ENCODE measurements at regions not wholly inside any gene's neighbourhood (a gene's known extent, or its start where the extent isn't known, plus 50 kb on each side); places are given as distances from the start of the nearest gene placed in this dataset.

- no peaks in the 10 kb centered on the region for H3K36me3 Mint-ChIP-seq (ENCODE audit: insufficient read depth)
- H3K9me3 Mint-ChIP-seq = no peaks in the 10 kb centered on the region
- H3K4me3 Mint-ChIP-seq = no peak overlapping the region
- ATAC-seq = no peak
- no peaks in the 10 kb centered on the region for H3K4me1 Mint-ChIP-seq (ENCODE audit: low read depth)
- H3K27me3 Mint-ChIP-seq (ENCODE audit: low read depth) = peaks cover 28% of the 10 kb centered on the region
- no peak for DNase-seq
These were observed 291.0 kb upstream of the SULF2 start for GRCh38 chr20:48076247-48076646.

- no peaks in the 10 kb centered on the region for H3K4me1 Mint-ChIP-seq (ENCODE audit: low read depth)
- H3K27me3 Mint-ChIP-seq (ENCODE audit: low read depth) = peaks cover 26% of the 10 kb centered on the region
- H3K36me3 Mint-ChIP-seq (ENCODE audit: insufficient read depth) = no peaks in the 10 kb centered on the region
- H3K9me3 Mint-ChIP-seq = no peaks in the 10 kb centered on the region
- no peak for ATAC-seq
- DNase-seq = no peak
- H3K4me3 Mint-ChIP-seq = no peak overlapping the region
These were observed 290.4 kb upstream of the SULF2 start for GRCh38 chr20:48075591-48076174.

- peaks cover 13% of the 10 kb centered on the region for H3K27me3 Mint-ChIP-seq (ENCODE audit: low read depth)
- no peaks in the 10 kb centered on the region for H3K4me1 Mint-ChIP-seq (ENCODE audit: low read depth)
These were observed 285.8 kb upstream of the SULF2 start for GRCh38 chr20:48070991-48071652.

GRCh38 chr20:48069596-48069995, 284.3 kb upstream of the SULF2 start:
- DNase-seq = no peak
- H3K4me1 Mint-ChIP-seq (ENCODE audit: low read depth) = no peaks in the 10 kb centered on the region
- H3K9me3 Mint-ChIP-seq = no peaks in the 10 kb centered on the region
- H3K4me3 Mint-ChIP-seq = no peak overlapping the region
- H3K36me3 Mint-ChIP-seq (ENCODE audit: insufficient read depth) = no peaks in the 10 kb centered on the region
- no peak for ATAC-seq
- peaks cover 10% of the 10 kb centered on the region for H3K27me3 Mint-ChIP-seq (ENCODE audit: low read depth)

More at GRCh38 chr20:48070991-48071652, 285.8 kb upstream of the SULF2 start:
- Mint-ChIP-seq H3K9me3 (no peaks in the 10 kb centered on the region), H3K36me3 (ENCODE audit: insufficient read depth) (no peaks in the 10 kb centered on the region), H3K4me3 (no peak overlapping the region)
- DNase-seq (no peak), ATAC-seq (no peak)

- peaks cover 4% of the 10 kb centered on the region for H3K27me3 Mint-ChIP-seq (ENCODE audit: low read depth)
- H3K4me3 Mint-ChIP-seq = no peak overlapping the region
- H3K4me1 Mint-ChIP-seq (ENCODE audit: low read depth) = no peaks in the 10 kb centered on the region
- DNase-seq (no peak), ATAC-seq (no peak)
- H3K9me3 Mint-ChIP-seq = no peaks in the 10 kb centered on the region
- H3K36me3 Mint-ChIP-seq (ENCODE audit: insufficient read depth) = no peaks in the 10 kb centered on the region
These were observed 281.6 kb upstream of the SULF2 start for GRCh38 chr20:48066851-48067250.

GRCh38 chr20:48066246-48066645, 281.0 kb upstream of the SULF2 start:
- ATAC-seq = no peak
- no peak overlapping the region for H3K4me3 Mint-ChIP-seq
- no peaks in the 10 kb centered on the region for H3K36me3 Mint-ChIP-seq (ENCODE audit: insufficient read depth)

GRCh38 chr20:48065833-48066232, 280.6 kb upstream of the SULF2 start:
- Mint-ChIP-seq H3K36me3 (ENCODE audit: insufficient read depth) (no peaks in the 10 kb centered on the region), H3K4me1 (ENCODE audit: low read depth) (no peaks in the 10 kb centered on the region), H3K4me3 (no peak overlapping the region), H3K27me3 (ENCODE audit: low read depth) (peaks cover 4% of the 10 kb centered on the region), H3K9me3 (no peaks in the 10 kb centered on the region)
- no peak for ATAC-seq
- no peak for DNase-seq

More at GRCh38 chr20:48066246-48066645, 281.0 kb upstream of the SULF2 start:
- no peaks in the 10 kb centered on the region for H3K9me3 Mint-ChIP-seq
- no peaks in the 10 kb centered on the region for H3K4me1 Mint-ChIP-seq (ENCODE audit: low read depth)
- no peak for DNase-seq
- peaks cover 4% of the 10 kb centered on the region for H3K27me3 Mint-ChIP-seq (ENCODE audit: low read depth)

- Mint-ChIP-seq H3K4me3 (no peak overlapping the region), H3K4me1 (ENCODE audit: low read depth) (no peaks in the 10 kb centered on the region), H3K9me3 (no peaks in the 10 kb centered on the region), H3K36me3 (ENCODE audit: insufficient read depth) (no peaks in the 10 kb centered on the region), H3K27me3 (ENCODE audit: low read depth) (peaks cover 3% of the 10 kb centered on the region)
- DNase-seq (no peak), ATAC-seq (no peak)
These were observed 279.6 kb upstream of the SULF2 start for GRCh38 chr20:48064929-48065328.

- no peak overlapping the region for H3K4me3 Mint-ChIP-seq
- no peak for DNase-seq
- H3K36me3 Mint-ChIP-seq (ENCODE audit: insufficient read depth) = no peaks in the 10 kb centered on the region
- no peaks in the 10 kb centered on the region for H3K27me3 Mint-ChIP-seq (ENCODE audit: low read depth)
- no peak for ATAC-seq
- H3K4me1 Mint-ChIP-seq (ENCODE audit: low read depth) = no peaks in the 10 kb centered on the region
- H3K9me3 Mint-ChIP-seq = no peaks in the 10 kb centered on the region
These were observed 275.8 kb upstream of the SULF2 start for GRCh38 chr20:48060841-48061720.

- no peaks in the 10 kb centered on the region for H3K9me3 Mint-ChIP-seq
- DNase-seq = no peak
- no peak overlapping the region for H3K4me3 Mint-ChIP-seq
- H3K4me1 Mint-ChIP-seq (ENCODE audit: low read depth) = no peaks in the 10 kb centered on the region
- no peak for ATAC-seq
- H3K27me3 Mint-ChIP-seq (ENCODE audit: low read depth) = peaks cover 4% of the 10 kb centered on the region
- no peaks in the 10 kb centered on the region for H3K36me3 Mint-ChIP-seq (ENCODE audit: insufficient read depth)
These were observed 273.6 kb upstream of the SULF2 start for GRCh38 chr20:48058611-48059559.

GRCh38 chr20:48057739-48058138, 272.5 kb upstream of the SULF2 start:
- H3K9me3 Mint-ChIP-seq = no peaks in the 10 kb centered on the region
- DNase-seq = no peak
- ATAC-seq = no peak
- no peaks in the 10 kb centered on the region for H3K36me3 Mint-ChIP-seq (ENCODE audit: insufficient read depth)
- H3K4me1 Mint-ChIP-seq (ENCODE audit: low read depth) = no peaks in the 10 kb centered on the region
- peaks cover 9% of the 10 kb centered on the region for H3K27me3 Mint-ChIP-seq (ENCODE audit: low read depth)
- H3K4me3 Mint-ChIP-seq = no peak overlapping the region

GRCh38 chr20:48057251-48057650, 272.0 kb upstream of the SULF2 start:
- ATAC-seq (no peak), DNase-seq (no peak)
- Mint-ChIP-seq H3K4me3 (no peak overlapping the region), H3K36me3 (ENCODE audit: insufficient read depth) (no peaks in the 10 kb centered on the region), H3K9me3 (no peaks in the 10 kb centered on the region), H3K4me1 (ENCODE audit: low read depth) (no peaks in the 10 kb centered on the region), H3K27me3 (ENCODE audit: low read depth) (peaks cover 9% of the 10 kb centered on the region)

GRCh38 chr20:48056218-48056617, 270.9 kb upstream of the SULF2 start:
- no peaks in the 10 kb centered on the region for H3K36me3 Mint-ChIP-seq (ENCODE audit: insufficient read depth)
- H3K9me3 Mint-ChIP-seq = no peaks in the 10 kb centered on the region
- DNase-seq (no peak), ATAC-seq (no peak)
- no peaks in the 10 kb centered on the region for H3K4me1 Mint-ChIP-seq (ENCODE audit: low read depth)
- H3K27me3 Mint-ChIP-seq (ENCODE audit: low read depth) = peaks cover 15% of the 10 kb centered on the region
- H3K4me3 Mint-ChIP-seq = no peak overlapping the region

- Mint-ChIP-seq H3K36me3 (ENCODE audit: insufficient read depth) (no peaks in the 10 kb centered on the region), H3K4me3 (no peak overlapping the region), H3K27me3 (ENCODE audit: low read depth) (peaks cover 19% of the 10 kb centered on the region), H3K4me1 (ENCODE audit: low read depth) (no peaks in the 10 kb centered on the region), H3K9me3 (peaks cover 5% of the 10 kb centered on the region)
- ATAC-seq = no peak
- no peak for DNase-seq
These were observed 268.8 kb upstream of the SULF2 start for GRCh38 chr20:48054051-48054450.
